ENCODE measurements at regions not wholly inside any gene's neighbourhood (a gene's known extent, or its start where the extent isn't known, plus 50 kb on each side); places are given as distances from the start of the nearest gene placed in this dataset.

DNA sequence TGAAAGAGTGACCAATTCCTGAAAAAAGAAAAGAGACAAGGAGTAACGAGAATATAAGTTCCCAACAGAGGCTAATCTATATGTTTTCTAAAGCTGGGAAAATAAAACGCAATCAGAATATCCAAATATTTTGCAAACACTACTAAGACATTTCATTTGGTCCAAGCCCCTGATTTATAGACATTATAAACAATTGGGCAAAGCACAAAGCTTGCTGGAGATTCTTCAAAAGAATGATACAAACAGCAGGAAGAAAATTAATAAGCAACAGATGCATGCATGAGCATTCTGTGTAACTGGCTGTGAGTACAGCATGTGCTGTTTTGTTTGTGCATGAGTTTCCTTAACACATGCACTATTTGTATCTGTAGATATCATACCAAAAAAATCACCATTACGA is 552.9 kb downstream of the LTN1 start:
- H3K4me3 ChIP-seq (ENCODE audit: low read depth, low read length), result no peak overlapping the region
- in situ Hi-C loops (cut with HindIII; ENCODE audit: low sequenced_read_pairs), result no loop called here
- DNase-seq (ENCODE audit: low read depth), result no peak
- TF ChIP-seq, protein P1, sequence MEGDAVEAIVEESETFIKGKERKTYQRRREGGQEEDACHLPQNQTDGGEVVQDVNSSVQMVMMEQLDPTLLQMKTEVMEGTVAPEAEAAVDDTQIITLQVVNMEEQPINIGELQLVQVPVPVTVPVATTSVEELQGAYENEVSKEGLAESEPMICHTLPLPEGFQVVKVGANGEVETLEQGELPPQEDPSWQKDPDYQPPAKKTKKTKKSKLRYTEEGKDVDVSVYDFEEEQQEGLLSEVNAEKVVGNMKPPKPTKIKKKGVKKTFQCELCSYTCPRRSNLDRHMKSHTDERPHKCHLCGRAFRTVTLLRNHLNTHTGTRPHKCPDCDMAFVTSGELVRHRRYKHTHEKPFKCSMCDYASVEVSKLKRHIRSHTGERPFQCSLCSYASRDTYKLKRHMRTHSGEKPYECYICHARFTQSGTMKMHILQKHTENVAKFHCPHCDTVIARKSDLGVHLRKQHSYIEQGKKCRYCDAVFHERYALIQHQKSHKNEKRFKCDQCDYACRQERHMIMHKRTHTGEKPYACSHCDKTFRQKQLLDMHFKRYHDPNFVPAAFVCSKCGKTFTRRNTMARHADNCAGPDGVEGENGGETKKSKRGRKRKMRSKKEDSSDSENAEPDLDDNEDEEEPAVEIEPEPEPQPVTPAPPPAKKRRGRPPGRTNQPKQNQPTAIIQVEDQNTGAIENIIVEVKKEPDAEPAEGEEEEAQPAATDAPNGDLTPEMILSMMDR (IDR thresholded peaks at IDR 0.05; ENCODE audit: low read depth, low read length, missing control alignments), result no peak

DNA sequence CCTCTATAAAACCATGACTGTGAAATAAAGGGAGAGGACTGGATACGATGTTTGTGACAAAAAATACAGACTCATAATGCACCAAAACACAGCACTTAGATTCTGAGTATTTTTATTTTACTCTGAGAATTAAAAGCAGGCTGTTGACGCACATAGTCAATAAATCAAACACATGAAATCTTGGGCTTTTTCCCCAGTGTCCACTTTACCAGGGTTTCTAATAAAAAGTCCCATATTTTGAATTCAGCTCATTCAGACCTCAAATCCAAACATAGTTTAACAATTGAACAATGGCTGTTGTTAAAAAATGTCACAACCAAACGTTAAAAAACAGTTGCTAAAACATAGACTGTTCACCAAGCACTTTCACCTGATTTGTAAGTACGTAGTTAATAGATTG is 553.4 kb downstream of the LTN1 start:
- no peak overlapping the region for H3K4me3 ChIP-seq (ENCODE audit: low read depth, low read length)
- DNase-seq (ENCODE audit: low read depth), result no peak
- TF ChIP-seq, protein P1 (IDR thresholded peaks at IDR 0.05; ENCODE audit: low read depth, low read length, missing control alignments), result no peak
- in situ Hi-C loops (cut with HindIII; ENCODE audit: low sequenced_read_pairs), result no loop called here

DNA sequence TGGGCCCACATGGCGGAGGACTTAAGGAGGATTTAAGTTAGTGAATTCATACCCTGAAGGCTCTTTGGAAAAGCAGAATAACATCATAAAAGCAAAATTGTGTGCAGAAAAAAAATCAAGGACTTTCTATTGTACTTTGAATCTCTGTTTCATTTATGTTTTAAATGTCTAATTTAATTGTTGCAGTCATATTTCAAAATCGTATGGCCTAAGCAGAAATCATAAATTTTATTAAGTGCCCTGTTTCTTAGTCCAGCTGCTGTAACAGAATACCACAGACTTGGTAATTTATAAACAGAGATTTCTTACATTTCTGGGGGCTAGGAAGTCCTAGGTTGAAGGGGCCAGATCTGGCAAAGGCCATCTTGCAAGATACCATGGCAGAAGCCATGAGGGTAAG is 555.6 kb downstream of the LTN1 start:
- H3K4me3 ChIP-seq (ENCODE audit: low read depth, low read length), result no peak overlapping the region
- TF ChIP-seq, protein P1 (IDR thresholded peaks at IDR 0.05; ENCODE audit: low read depth, low read length, missing control alignments), result no peak
- in situ Hi-C loops (cut with HindIII; ENCODE audit: low sequenced_read_pairs), result no loop called here
- DNase-seq (ENCODE audit: low read depth), result no peak

DNA sequence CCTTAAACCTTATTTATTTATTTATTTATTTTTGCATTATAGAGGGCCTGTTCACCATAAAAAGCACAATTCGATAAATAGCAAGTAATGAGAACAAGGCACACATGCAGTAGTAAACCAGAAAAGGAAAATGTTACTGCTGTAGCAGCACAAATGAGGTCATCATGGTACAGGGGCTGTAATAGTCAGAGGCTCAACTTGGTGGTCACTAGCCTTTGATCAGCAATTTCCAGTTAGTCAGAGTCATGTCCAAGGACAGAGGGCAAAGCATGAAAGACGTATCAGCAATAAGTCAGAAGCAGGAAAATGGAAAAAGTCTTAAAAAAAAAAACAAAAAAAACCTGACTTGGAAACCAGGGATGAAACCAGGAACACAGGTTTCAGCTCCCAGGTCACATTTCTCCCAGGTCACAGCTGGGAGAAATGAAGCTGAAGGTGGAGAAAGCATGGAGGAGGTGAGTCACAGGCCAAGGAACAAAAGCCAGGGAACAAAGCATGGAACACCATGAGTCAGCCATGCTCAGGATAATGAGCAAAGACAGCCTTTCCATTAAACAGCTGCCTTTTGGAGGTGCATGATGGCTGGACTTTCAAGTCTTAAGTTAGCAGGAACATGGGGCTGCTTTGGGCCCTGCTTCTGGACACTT is 556.3 kb downstream of the LTN1 start:
- peak; percentile 33 for DNase-seq (ENCODE audit: low read depth)
- no peak overlapping the region for H3K4me3 ChIP-seq (ENCODE audit: low read depth, low read length)
- in situ Hi-C loops (cut with HindIII; ENCODE audit: low sequenced_read_pairs), result no loop called here
- TF ChIP-seq, protein P1 (IDR thresholded peaks at IDR 0.05; ENCODE audit: low read depth, low read length, missing control alignments), result no peak

DNA sequence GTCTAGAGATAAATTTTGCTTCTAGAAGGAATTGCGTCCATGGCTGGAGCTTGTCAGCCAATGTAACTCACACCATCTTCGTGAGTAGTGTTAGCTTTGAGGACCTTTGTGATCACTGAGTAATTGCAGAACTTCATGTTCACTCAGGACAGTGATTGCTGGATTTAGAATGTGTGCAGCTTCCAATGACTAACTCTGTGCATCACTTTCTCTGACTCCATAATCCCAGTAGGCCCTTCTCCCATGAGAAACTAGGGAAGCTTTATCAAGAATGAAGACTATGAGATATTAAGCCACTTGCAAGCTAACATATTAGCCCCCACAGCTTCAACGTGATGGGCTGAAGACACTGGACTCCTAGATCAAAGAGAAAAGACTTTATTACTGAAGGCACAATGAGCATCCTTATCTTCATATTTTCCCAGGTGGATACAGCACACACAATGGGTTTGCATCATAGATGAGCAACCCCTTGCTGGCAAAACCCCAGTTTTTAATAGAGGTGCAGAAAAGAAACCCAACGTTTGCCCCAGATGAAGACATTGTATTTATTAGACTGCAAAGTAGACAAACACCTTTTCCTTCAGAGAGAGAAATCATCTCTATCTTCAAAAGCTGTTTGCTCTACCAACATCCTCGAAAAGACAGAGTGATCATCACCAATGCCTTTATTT is 561.0 kb downstream of the LTN1 start:
- no peak for DNase-seq (ENCODE audit: low read depth)
- in situ Hi-C loops (cut with HindIII; ENCODE audit: low sequenced_read_pairs), result no loop called here
- H3K4me3 ChIP-seq (ENCODE audit: low read depth, low read length), result no peak overlapping the region
- TF ChIP-seq, protein P1 (IDR thresholded peaks at IDR 0.05; ENCODE audit: low read depth, low read length, missing control alignments), result no peak

DNA sequence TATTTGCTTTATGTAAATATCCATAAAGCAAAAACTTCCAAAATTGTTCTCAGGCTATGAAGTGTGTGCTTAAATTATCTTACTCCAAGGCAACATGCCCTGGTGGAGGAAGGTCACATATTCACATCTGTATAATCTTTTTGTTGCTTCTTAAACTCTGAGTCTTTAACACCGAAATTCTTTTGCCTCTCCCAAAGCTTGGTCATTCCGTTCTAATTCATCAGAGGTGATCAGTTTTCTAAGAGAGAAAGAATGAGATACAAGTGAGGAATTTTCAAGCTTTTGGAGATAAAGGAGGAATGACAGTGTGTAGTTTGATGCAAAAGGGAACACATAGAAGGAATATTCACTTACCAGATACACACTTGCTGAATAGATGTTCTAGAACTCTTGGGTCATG is 561.7 kb downstream of the LTN1 start:
- in situ Hi-C loops (cut with HindIII; ENCODE audit: low sequenced_read_pairs), result no loop called here
- no peak overlapping the region for H3K4me3 ChIP-seq (ENCODE audit: low read depth, low read length)
- TF ChIP-seq, protein P1 (IDR thresholded peaks at IDR 0.05; ENCODE audit: low read depth, low read length, missing control alignments), result no peak
- no peak for DNase-seq (ENCODE audit: low read depth)

All from astrocyte of the cerebellum (primary cell).